SK-N-SH treated with all-trans-retinoic acid at 6 μM for 48 hours (cell line): ENCODE measurements at regions not wholly inside any gene's neighbourhood (a gene's known extent, or its start where the extent isn't known, plus 50 kb on each side); places are given as distances from the start of the nearest gene placed in this dataset.

ENCODE experiments used
- ATAC-seq: fragments of 200-7000 bp; cut with Tn5 transposase; 3 replicates; pipeline ENCODE4 v1.9.1; 2020; ENCODE audit warnings: mild to moderate bottlenecking, moderate library complexity
- BACH2 ChIP-seq: fragments of 250-450 bp; sonication (Bioruptor Pico); IDR thresholded peaks from 2 replicates; pipeline ENCODE4 v1.9.0; 2021; ENCODE audit warnings: mild to moderate bottlenecking, borderline replicate concordance
- ESRRG ChIP-seq: fragments of 250-450 bp; sonication (Bioruptor Pico); IDR thresholded peaks from 2 replicates; pipeline ENCODE4 v1.6.1; 2021; ENCODE audit warnings: mild to moderate bottlenecking
- ISL1 ChIP-seq: fragments of 250-450 bp; sonication (Bioruptor Pico); IDR thresholded peaks from 2 replicates; pipeline ENCODE4 v2.1.2; 2022; ENCODE audit warnings: mild to moderate bottlenecking, moderate library complexity
- PPARA ChIP-seq: fragments of 250-450 bp; sonication (Bioruptor Pico); IDR thresholded peaks from 2 replicates; pipeline ENCODE4 v1.5.0; 2020; ENCODE audit warnings: mild to moderate bottlenecking, borderline replicate concordance
- RARB ChIP-seq: fragments of 250-450 bp; sonication (Bioruptor Pico); IDR thresholded peaks from 2 replicates; pipeline ENCODE4 v1.8.0; 2021; ENCODE audit warnings: mild to moderate bottlenecking, moderate library complexity
- TCF4 ChIP-seq: fragments of 250-450 bp; sonication (Bioruptor Pico); IDR thresholded peaks from 2 replicates; pipeline ENCODE4 v1.8.0; 2021; ENCODE audit warnings: mild to moderate bottlenecking, moderate library complexity, borderline replicate concordance
- TOX ChIP-seq: fragments of 250-450 bp; sonication (Bioruptor Pico); IDR thresholded peaks from 2 replicates; pipeline ENCODE4 v1.8.0; 2021; ENCODE audit warnings: mild to moderate bottlenecking, moderate library complexity, borderline replicate concordance
- TSHZ2 ChIP-seq: fragments of 250-450 bp; sonication (Bioruptor Pico); IDR thresholded peaks from 2 replicates; pipeline ENCODE4 v1.5.0; 2020; ENCODE audit warnings: mild to moderate bottlenecking, moderate library complexity
- ZFP3 ChIP-seq: fragments of 250-450 bp; sonication (Bioruptor Pico); IDR thresholded peaks from 2 replicates; pipeline ENCODE4 v1.5.0; 2020; ENCODE audit warnings: mild to moderate bottlenecking, moderate library complexity
- ZFP30 ChIP-seq: fragments of 450-650 bp; formaldehyde crosslinking; IDR thresholded peaks from 2 replicates; pipeline ENCODE4 v1.5.0; 2022; ENCODE audit warnings: mild to moderate bottlenecking, moderate library complexity
- ZNF565 ChIP-seq: fragments of 450-650 bp; formaldehyde crosslinking; conservative IDR thresholded peaks from 2 replicates; pipeline ENCODE4 v1.5.0; 2020; ENCODE audit warnings: low read depth, mild to moderate bottlenecking, moderate library complexity
- ZNF70 ChIP-seq: fragments of 450-650 bp; formaldehyde crosslinking; IDR thresholded peaks from 2 replicates; pipeline ENCODE4 v1.5.0; 2020; ENCODE audit warnings: mild to moderate bottlenecking, moderate library complexity
- ZNF8 ChIP-seq: fragments of 450-650 bp; formaldehyde crosslinking; IDR thresholded peaks from 2 replicates; pipeline ENCODE4 v1.5.0; 2020; ENCODE audit warnings: mild to moderate bottlenecking, moderate library complexity
- TF ChIP-seq, protein P1 (sequence below): fragments of 250-450 bp; sonication (Bioruptor Pico); IDR thresholded peaks from 2 replicates; pipeline ENCODE4 v1.5.1; 2021; ENCODE audit warnings: mild to moderate bottlenecking, moderate library complexity
- TF ChIP-seq, protein P2 (sequence below): fragments of 250-450 bp; sonication (Bioruptor Pico); IDR thresholded peaks from 2 replicates; pipeline ENCODE4 v1.5.1; 2020; ENCODE audit warnings: low read depth, mild to moderate bottlenecking, moderate library complexity
- TF ChIP-seq, protein P3 (sequence below): fragments of 250-450 bp; sonication (Bioruptor Pico); IDR thresholded peaks from 2 replicates; pipeline ENCODE4 v1.8.0; 2020; ENCODE audit warnings: mild to moderate bottlenecking, moderate library complexity, borderline replicate concordance
- TF ChIP-seq, protein P4 (sequence below): fragments of 250-450 bp; sonication (Bioruptor Pico); IDR thresholded peaks from 2 replicates; pipeline ENCODE4 v1.8.0; 2021; ENCODE audit warnings: low read depth, mild to moderate bottlenecking, moderate library complexity, borderline replicate concordance

DNA sequence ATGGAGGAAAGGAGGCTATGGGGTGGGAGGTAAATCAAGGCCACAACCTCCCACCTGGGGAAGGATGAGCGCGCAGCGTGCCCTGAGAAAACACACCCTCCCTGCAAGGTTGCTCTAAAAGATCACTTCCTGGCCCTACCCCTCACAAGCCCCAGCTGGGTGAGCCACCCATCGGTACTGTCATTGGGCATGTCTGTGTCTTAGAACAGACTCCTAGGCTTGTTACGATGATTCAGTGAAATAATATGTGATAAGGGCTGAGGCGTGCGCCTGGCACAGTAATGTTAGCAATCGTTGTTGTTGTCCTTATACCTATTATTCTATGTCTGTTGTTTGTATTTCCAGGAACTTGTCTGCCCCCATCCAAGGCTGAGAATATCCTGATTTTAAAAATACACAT, 175.1 kb downstream of the ZFP36L2 start:
- TF ChIP-seq ZNF70 (no peak), TOX (CRISPR knock-in tag) (no peak), TSHZ2 (no peak), ZNF565 (CRISPR knock-in tag) (no peak), ISL1 (CRISPR knock-in tag) (0 out of 2 replicates have a peak, but pooled peaks have one; percentile 17), ZFP3 (CRISPR knock-in tag) (peak; percentile 65; the same call in 1 of the 2 replicates), TCF4 (CRISPR knock-in tag) (no peak), RARB (CRISPR knock-in tag) (no peak)
- TF ChIP-seq, protein P1, sequence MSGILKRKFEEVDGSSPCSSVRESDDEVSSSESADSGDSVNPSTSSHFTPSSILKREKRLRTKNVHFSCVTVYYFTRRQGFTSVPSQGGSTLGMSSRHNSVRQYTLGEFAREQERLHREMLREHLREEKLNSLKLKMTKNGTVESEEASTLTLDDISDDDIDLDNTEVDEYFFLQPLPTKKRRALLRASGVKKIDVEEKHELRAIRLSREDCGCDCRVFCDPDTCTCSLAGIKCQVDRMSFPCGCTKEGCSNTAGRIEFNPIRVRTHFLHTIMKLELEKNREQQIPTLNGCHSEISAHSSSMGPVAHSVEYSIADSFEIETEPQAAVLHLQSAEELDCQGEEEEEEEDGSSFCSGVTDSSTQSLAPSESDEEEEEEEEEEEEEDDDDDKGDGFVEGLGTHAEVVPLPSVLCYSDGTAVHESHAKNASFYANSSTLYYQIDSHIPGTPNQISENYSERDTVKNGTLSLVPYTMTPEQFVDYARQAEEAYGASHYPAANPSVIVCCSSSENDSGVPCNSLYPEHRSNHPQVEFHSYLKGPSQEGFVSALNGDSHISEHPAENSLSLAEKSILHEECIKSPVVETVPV (CRISPR knock-in tag): no peak
- TF ChIP-seq, protein P2, sequence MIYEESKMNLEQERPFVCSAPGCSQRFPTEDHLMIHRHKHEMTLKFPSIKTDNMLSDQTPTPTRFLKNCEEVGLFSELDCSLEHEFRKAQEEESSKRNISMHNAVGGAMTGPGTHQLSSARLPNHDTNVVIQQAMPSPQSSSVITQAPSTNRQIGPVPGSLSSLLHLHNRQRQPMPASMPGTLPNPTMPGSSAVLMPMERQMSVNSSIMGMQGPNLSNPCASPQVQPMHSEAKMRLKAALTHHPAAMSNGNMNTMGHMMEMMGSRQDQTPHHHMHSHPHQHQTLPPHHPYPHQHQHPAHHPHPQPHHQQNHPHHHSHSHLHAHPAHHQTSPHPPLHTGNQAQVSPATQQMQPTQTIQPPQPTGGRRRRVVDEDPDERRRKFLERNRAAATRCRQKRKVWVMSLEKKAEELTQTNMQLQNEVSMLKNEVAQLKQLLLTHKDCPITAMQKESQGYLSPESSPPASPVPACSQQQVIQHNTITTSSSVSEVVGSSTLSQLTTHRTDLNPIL (CRISPR knock-in tag): no peak
- ATAC-seq: peak; percentile 76

- no peak for TF ChIP-seq ZNF70
- TF ChIP-seq, protein P3, sequence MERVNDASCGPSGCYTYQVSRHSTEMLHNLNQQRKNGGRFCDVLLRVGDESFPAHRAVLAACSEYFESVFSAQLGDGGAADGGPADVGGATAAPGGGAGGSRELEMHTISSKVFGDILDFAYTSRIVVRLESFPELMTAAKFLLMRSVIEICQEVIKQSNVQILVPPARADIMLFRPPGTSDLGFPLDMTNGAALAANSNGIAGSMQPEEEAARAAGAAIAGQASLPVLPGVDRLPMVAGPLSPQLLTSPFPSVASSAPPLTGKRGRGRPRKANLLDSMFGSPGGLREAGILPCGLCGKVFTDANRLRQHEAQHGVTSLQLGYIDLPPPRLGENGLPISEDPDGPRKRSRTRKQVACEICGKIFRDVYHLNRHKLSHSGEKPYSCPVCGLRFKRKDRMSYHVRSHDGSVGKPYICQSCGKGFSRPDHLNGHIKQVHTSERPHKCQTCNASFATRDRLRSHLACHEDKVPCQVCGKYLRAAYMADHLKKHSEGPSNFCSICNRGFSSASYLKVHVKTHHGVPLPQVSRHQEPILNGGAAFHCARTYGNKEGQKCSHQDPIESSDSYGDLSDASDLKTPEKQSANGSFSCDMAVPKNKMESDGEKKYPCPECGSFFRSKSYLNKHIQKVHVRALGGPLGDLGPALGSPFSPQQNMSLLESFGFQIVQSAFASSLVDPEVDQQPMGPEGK (CRISPR knock-in tag): no peak
- TF ChIP-seq ZFP30 (CRISPR knock-in tag): no peak
- TF ChIP-seq TSHZ2: no peak
- TF ChIP-seq TOX (CRISPR knock-in tag): no peak
- no peak for TF ChIP-seq ESRRG
- no peak for TF ChIP-seq BACH2 (CRISPR knock-in tag)
- TF ChIP-seq, protein P4, sequence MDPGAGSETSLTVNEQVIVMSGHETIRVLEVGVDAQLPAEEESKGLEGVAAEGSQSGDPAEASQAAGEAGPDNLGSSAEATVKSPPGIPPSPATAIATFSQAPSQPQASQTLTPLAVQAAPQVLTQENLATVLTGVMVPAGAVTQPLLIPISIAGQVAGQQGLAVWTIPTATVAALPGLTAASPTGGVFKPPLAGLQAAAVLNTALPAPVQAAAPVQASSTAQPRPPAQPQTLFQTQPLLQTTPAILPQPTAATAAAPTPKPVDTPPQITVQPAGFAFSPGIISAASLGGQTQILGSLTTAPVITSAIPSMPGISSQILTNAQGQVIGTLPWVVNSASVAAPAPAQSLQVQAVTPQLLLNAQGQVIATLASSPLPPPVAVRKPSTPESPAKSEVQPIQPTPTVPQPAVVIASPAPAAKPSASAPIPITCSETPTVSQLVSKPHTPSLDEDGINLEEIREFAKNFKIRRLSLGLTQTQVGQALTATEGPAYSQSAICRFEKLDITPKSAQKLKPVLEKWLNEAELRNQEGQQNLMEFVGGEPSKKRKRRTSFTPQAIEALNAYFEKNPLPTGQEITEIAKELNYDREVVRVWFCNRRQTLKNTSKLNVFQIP (CRISPR knock-in tag): no peak
- no peak for TF ChIP-seq ZNF565 (CRISPR knock-in tag)
- no peak for TF ChIP-seq PPARA
- no peak for TF ChIP-seq RARB (CRISPR knock-in tag)
- no peak for TF ChIP-seq ZNF8
- TF ChIP-seq ISL1 (CRISPR knock-in tag): no peak
- no peak; the same call in 2 of the 3 replicates for ATAC-seq
Observed at GRCh38 chr2:43050866-43051265, 175.5 kb downstream of the ZFP36L2 start.
